HCT116 (cell line): ENCODE measurements at regions not wholly inside any gene's neighbourhood (a gene's known extent, or its start where the extent isn't known, plus 50 kb on each side); places are given as distances from the start of the nearest gene placed in this dataset.

Experiments
- CEBPB ChIP-seq: IDR thresholded peaks from 2 replicates; pipeline ENCODE4 v1.6.1; 2012; ENCODE audit warnings: low read depth
- EZH2 ChIP-seq: fragments of 200-600 bp; sonication (generic); IDR thresholded peaks from 2 replicates; pipeline ENCODE4 v1.6.1; 2017; ENCODE audit warnings: antibody characterized with exemption, mixed run types
- POLR2A ChIP-seq: IDR thresholded peaks from 2 replicates; pipeline ENCODE4 v1.7.0; 2011; ENCODE audit warnings: borderline replicate concordance; ENCODE audit not compliant: insufficient read depth, insufficient read length; ENCODE audit errors: extremely low read depth
- POLR2AphosphoS5 ChIP-seq: IDR thresholded peaks from 2 replicates; pipeline ENCODE4 v1.6.1; 2011; ENCODE audit warnings: mild to moderate bottlenecking, low read depth, low read length, moderate library complexity
- RAD21 ChIP-seq: IDR thresholded peaks from 2 replicates; pipeline ENCODE4 v1.6.1; 2012; ENCODE audit warnings: low read depth, mild to moderate bottlenecking
- SP1 ChIP-seq: IDR thresholded peaks from 2 replicates; pipeline ENCODE4 v1.6.1; 2012; ENCODE audit warnings: low read depth
- TCF7L2 ChIP-seq: IDR thresholded peaks from 2 replicates; pipeline ENCODE4 v1.7.0; 2011; ENCODE audit warnings: borderline replicate concordance, inconsistent platforms; ENCODE audit not compliant: insufficient read depth, insufficient read length; ENCODE audit errors: extremely low read depth
- YY1 ChIP-seq: IDR thresholded peaks from 2 replicates; pipeline ENCODE4 v1.6.1; 2011; ENCODE audit warnings: low read length, low read depth, moderate library complexity, mild to moderate bottlenecking; ENCODE audit not compliant: insufficient replicate concordance; ENCODE audit errors: extremely low read depth
- ZFX ChIP-seq: fragments of 450-650 bp; IDR thresholded peaks from 2 replicates; pipeline ENCODE4 v1.6.1; 2017
- ZNF274 ChIP-seq: fragments of 200-500 bp; sonication (Bioruptor generic); IDR thresholded peaks from 2 replicates; pipeline ENCODE4 v1.6.1; 2014; ENCODE audit warnings: mild to moderate bottlenecking, low read depth, low read length, inconsistent platforms
- TF ChIP-seq, protein P1 (sequence below), 3 experiments: fragments of 200-600 bp in 1 of 3; sonication (generic) in 1 of 3; IDR thresholded peaks in 2 of 3; conservative IDR thresholded peaks in 1 of 3; 2 replicates each; pipeline ENCODE4 v1.5.1; 2012 to 2017; ENCODE audit warnings: low read depth in 2 of 3, low read length in 2 of 3, antibody characterized with exemption in 1 of 3, borderline replicate concordance in 1 of 3, control low read depth in 1 of 3, mild to moderate bottlenecking in 1 of 3, mixed read lengths in 1 of 3, mixed run types in 1 of 3, moderate library complexity in 1 of 3; ENCODE audit not compliant: insufficient read depth in 1 of 3
- TF ChIP-seq, protein P2 (sequence below): IDR thresholded peaks from 2 replicates; pipeline ENCODE4 v1.6.1; 2012

DNA sequence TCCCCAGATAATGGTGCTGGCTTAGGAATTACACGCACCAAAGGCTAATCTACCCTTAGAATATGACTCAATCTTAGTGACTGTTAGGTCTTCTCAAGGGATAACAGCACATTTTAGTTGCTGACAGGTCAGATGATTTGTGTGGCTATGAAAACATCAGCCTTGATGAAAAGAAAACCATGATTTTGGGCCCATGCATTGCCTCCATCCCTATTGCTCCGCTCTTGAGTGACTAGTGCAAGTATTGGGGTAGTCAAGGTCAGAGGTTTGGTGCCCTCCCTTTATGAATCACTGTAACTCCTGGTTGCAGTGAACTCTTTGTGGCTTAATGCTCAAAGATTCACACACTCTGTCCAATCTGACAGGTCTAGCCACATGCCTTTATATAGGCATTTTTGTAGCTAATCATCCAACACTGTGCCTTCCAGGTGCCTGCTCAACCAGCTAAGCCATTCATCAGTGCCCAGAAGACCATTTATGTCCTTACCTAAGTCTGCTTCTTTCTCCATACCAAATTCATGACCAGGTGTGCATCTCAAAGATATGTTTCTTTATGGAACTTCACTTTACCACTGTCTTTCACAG lies 251.6 kb downstream of the KCNJ2 start:
- TF ChIP-seq CEBPB: no peak
- TF ChIP-seq, protein P1, sequence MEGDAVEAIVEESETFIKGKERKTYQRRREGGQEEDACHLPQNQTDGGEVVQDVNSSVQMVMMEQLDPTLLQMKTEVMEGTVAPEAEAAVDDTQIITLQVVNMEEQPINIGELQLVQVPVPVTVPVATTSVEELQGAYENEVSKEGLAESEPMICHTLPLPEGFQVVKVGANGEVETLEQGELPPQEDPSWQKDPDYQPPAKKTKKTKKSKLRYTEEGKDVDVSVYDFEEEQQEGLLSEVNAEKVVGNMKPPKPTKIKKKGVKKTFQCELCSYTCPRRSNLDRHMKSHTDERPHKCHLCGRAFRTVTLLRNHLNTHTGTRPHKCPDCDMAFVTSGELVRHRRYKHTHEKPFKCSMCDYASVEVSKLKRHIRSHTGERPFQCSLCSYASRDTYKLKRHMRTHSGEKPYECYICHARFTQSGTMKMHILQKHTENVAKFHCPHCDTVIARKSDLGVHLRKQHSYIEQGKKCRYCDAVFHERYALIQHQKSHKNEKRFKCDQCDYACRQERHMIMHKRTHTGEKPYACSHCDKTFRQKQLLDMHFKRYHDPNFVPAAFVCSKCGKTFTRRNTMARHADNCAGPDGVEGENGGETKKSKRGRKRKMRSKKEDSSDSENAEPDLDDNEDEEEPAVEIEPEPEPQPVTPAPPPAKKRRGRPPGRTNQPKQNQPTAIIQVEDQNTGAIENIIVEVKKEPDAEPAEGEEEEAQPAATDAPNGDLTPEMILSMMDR (IDR thresholded peaks at IDR 0.05 in 2 of 3, conservative IDR thresholded peaks at IDR 0.05 in 1 of 3; ENCODE audit: borderline replicate concordance in 1 of 3, insufficient read depth in 1 of 3, low read depth in 2 of 3, low read length in 2 of 3): no peak
- TF ChIP-seq POLR2A: no peak
- TF ChIP-seq EZH2: no peak
- no peak for TF ChIP-seq ZNF274
- TF ChIP-seq YY1: no peak
- no peak for TF ChIP-seq TCF7L2
- TF ChIP-seq, protein P2, sequence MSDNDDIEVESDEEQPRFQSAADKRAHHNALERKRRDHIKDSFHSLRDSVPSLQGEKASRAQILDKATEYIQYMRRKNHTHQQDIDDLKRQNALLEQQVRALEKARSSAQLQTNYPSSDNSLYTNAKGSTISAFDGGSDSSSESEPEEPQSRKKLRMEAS: no peak
- no peak for TF ChIP-seq SP1
- TF ChIP-seq POLR2AphosphoS5: no peak
- no peak for TF ChIP-seq RAD21
- no peak for TF ChIP-seq ZFX
